ENCODE measurements at regions not wholly inside any gene's neighbourhood (a gene's known extent, or its start where the extent isn't known, plus 50 kb on each side); places are given as distances from the start of the nearest gene placed in this dataset.

DNA sequence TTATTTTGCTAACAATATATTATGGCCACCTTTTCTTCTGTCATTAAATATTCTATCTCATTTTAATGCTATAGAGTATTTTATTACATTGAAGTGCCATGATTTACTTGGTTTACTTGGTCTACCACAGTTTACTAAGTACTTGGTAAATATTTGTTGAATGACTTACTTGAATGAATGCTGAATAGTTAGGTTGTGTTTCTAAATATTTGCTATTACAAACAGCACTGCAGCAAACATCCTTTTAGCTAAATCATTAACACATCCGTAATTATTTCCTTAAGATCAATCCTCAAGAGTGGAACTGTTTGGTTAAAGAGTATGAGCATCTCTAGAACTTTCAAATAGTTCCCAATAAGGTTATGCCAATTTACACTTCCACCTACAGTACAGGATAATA lies 318.7 kb downstream of the MYCN start:
- TF ChIP-seq, protein P1, sequence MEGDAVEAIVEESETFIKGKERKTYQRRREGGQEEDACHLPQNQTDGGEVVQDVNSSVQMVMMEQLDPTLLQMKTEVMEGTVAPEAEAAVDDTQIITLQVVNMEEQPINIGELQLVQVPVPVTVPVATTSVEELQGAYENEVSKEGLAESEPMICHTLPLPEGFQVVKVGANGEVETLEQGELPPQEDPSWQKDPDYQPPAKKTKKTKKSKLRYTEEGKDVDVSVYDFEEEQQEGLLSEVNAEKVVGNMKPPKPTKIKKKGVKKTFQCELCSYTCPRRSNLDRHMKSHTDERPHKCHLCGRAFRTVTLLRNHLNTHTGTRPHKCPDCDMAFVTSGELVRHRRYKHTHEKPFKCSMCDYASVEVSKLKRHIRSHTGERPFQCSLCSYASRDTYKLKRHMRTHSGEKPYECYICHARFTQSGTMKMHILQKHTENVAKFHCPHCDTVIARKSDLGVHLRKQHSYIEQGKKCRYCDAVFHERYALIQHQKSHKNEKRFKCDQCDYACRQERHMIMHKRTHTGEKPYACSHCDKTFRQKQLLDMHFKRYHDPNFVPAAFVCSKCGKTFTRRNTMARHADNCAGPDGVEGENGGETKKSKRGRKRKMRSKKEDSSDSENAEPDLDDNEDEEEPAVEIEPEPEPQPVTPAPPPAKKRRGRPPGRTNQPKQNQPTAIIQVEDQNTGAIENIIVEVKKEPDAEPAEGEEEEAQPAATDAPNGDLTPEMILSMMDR (IDR thresholded peaks at IDR 0.05) = no peak
- no peak for TF ChIP-seq POLR2AphosphoS5 (IDR thresholded peaks at IDR 0.05)
